ENCODE measurements at regions not wholly inside any gene's neighbourhood (a gene's known extent, or its start where the extent isn't known, plus 50 kb on each side); places are given as distances from the start of the nearest gene placed in this dataset.

GRCh38 chr4:115781528-115782146, 668.2 kb upstream of the NDST4 start:
- no peaks in the 10 kb centered on the region for H3K4me1 ChIP-seq (ENCODE audit: control insufficient read depth, insufficient read depth, low read length, unreplicated experiment)
- no peaks in the 10 kb centered on the region for H3K27me3 ChIP-seq (ENCODE audit: insufficient read depth, low read length)
- H3K27ac ChIP-seq (ENCODE audit: low read depth, low read length) = no peak overlapping the region
- H2AFZ ChIP-seq (ENCODE audit: low read length, unreplicated experiment) = no peak overlapping the region
- no peaks in the 10 kb centered on the region for H3K79me2 ChIP-seq (ENCODE audit: control insufficient read depth, insufficient read depth, low read length, unreplicated experiment)
- H3K4me3 ChIP-seq (ENCODE audit: low read depth, low read length) = no peak overlapping the region
- no peaks in the 10 kb centered on the region for H3K36me3 ChIP-seq (ENCODE audit: insufficient read depth, low read length)

GRCh38 chr4:115780835-115781234, 667.4 kb upstream of the NDST4 start:
- Histone ChIP-seq H3K27ac (ENCODE audit: low read depth, low read length) (no peak overlapping the region), H3K4me1 (ENCODE audit: control insufficient read depth, insufficient read depth, low read length, unreplicated experiment) (no peaks in the 10 kb centered on the region), H3K4me3 (ENCODE audit: low read depth, low read length) (no peak overlapping the region)

GRCh38 chr4:115780268-115780667, 666.8 kb upstream of the NDST4 start:
- H3K4me1 ChIP-seq (ENCODE audit: control insufficient read depth, insufficient read depth, low read length, unreplicated experiment) = no peaks in the 10 kb centered on the region
- no peak overlapping the region for H3K4me3 ChIP-seq (ENCODE audit: low read depth, low read length)
- no peaks in the 10 kb centered on the region for H3K36me3 ChIP-seq (ENCODE audit: insufficient read depth, low read length)
- no peaks in the 10 kb centered on the region for H3K27me3 ChIP-seq (ENCODE audit: insufficient read depth, low read length)
- H3K79me2 ChIP-seq (ENCODE audit: control insufficient read depth, insufficient read depth, low read length, unreplicated experiment) = no peaks in the 10 kb centered on the region
- no peak overlapping the region for H2AFZ ChIP-seq (ENCODE audit: low read length, unreplicated experiment)
- no peak overlapping the region for H3K27ac ChIP-seq (ENCODE audit: low read depth, low read length)

More at GRCh38 chr4:115780835-115781234, 667.4 kb upstream of the NDST4 start:
- no peaks in the 10 kb centered on the region for H3K27me3 ChIP-seq (ENCODE audit: insufficient read depth, low read length)
- no peaks in the 10 kb centered on the region for H3K79me2 ChIP-seq (ENCODE audit: control insufficient read depth, insufficient read depth, low read length, unreplicated experiment)
- no peak overlapping the region for H2AFZ ChIP-seq (ENCODE audit: low read length, unreplicated experiment)
- no peaks in the 10 kb centered on the region for H3K36me3 ChIP-seq (ENCODE audit: insufficient read depth, low read length)

DNA sequence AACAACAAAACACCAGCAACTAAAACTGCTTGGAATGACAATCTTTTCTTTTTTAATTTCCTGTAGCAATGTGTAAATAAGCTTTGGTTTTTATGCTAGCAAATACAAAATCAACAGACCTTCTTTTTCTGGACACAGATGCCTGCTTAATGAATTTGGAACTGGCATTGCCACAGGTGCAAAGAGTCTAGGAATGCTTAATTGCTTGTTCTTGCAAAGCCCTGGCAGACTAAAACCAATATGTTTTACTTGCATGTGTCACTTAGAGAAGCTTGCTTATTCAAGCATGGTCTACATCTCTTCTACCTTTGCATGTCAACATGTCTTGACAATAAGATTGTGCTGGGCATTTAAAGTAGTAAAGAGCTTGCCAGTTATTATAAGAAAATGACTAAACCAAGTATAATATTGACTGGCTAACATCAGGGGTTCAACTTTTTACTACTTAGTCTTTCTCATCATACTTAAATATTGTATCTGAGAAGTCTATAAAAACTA, 656.7 kb upstream of the NDST4 start:
- H3K79me2 ChIP-seq (ENCODE audit: control insufficient read depth, insufficient read depth, low read length, unreplicated experiment) = no peaks in the 10 kb centered on the region
- no peak overlapping the region for H2AFZ ChIP-seq (ENCODE audit: low read length, unreplicated experiment)
- no peaks in the 10 kb centered on the region for H3K27me3 ChIP-seq (ENCODE audit: insufficient read depth, low read length)
- H3K27ac ChIP-seq (ENCODE audit: low read depth, low read length) = no peak overlapping the region
- H3K36me3 ChIP-seq (ENCODE audit: insufficient read depth, low read length) = no peaks in the 10 kb centered on the region
- H3K4me1 ChIP-seq (ENCODE audit: control insufficient read depth, insufficient read depth, low read length, unreplicated experiment) = no peaks in the 10 kb centered on the region
- no peak overlapping the region for H3K4me3 ChIP-seq (ENCODE audit: low read depth, low read length)

- Histone ChIP-seq H3K27ac (ENCODE audit: low read depth, low read length) (no peak overlapping the region), H3K4me3 (ENCODE audit: low read depth, low read length) (no peak overlapping the region), H3K36me3 (ENCODE audit: insufficient read depth, low read length) (no peaks in the 10 kb centered on the region), H2AFZ (ENCODE audit: low read length, unreplicated experiment) (no peak overlapping the region), H3K79me2 (ENCODE audit: control insufficient read depth, insufficient read depth, low read length, unreplicated experiment) (no peaks in the 10 kb centered on the region), H3K27me3 (ENCODE audit: insufficient read depth, low read length) (no peaks in the 10 kb centered on the region), H3K4me1 (ENCODE audit: control insufficient read depth, insufficient read depth, low read length, unreplicated experiment) (no peaks in the 10 kb centered on the region)
These were observed 656.0 kb upstream of the NDST4 start for GRCh38 chr4:115769396-115769795.

GRCh38 chr4:115763051-115763450, 649.6 kb upstream of the NDST4 start:
- Histone ChIP-seq H3K36me3 (ENCODE audit: insufficient read depth, low read length) (no peaks in the 10 kb centered on the region), H2AFZ (ENCODE audit: low read length, unreplicated experiment) (no peak overlapping the region), H3K4me1 (ENCODE audit: control insufficient read depth, insufficient read depth, low read length, unreplicated experiment) (no peaks in the 10 kb centered on the region), H3K27ac (ENCODE audit: low read depth, low read length) (no peak overlapping the region), H3K27me3 (ENCODE audit: insufficient read depth, low read length) (no peaks in the 10 kb centered on the region), H3K79me2 (ENCODE audit: control insufficient read depth, insufficient read depth, low read length, unreplicated experiment) (no peaks in the 10 kb centered on the region), H3K4me3 (ENCODE audit: low read depth, low read length) (no peak overlapping the region)

- Histone ChIP-seq H3K79me2 (ENCODE audit: control insufficient read depth, insufficient read depth, low read length, unreplicated experiment) (no peaks in the 10 kb centered on the region), H3K27ac (ENCODE audit: low read depth, low read length) (no peak overlapping the region), H2AFZ (ENCODE audit: low read length, unreplicated experiment) (no peak overlapping the region), H3K27me3 (ENCODE audit: insufficient read depth, low read length) (no peaks in the 10 kb centered on the region), H3K4me1 (ENCODE audit: control insufficient read depth, insufficient read depth, low read length, unreplicated experiment) (no peaks in the 10 kb centered on the region), H3K4me3 (ENCODE audit: low read depth, low read length) (no peak overlapping the region), H3K36me3 (ENCODE audit: insufficient read depth, low read length) (no peaks in the 10 kb centered on the region)
These were observed 645.8 kb upstream of the NDST4 start for GRCh38 chr4:115759231-115759630.

GRCh38 chr4:115749404-115749803, 636.0 kb upstream of the NDST4 start:
- Histone ChIP-seq H3K4me3 (ENCODE audit: low read depth, low read length) (no peak overlapping the region), H3K79me2 (ENCODE audit: control insufficient read depth, insufficient read depth, low read length, unreplicated experiment) (no peaks in the 10 kb centered on the region), H2AFZ (ENCODE audit: low read length, unreplicated experiment) (no peak overlapping the region), H3K27ac (ENCODE audit: low read depth, low read length) (no peak overlapping the region), H3K36me3 (ENCODE audit: insufficient read depth, low read length) (no peaks in the 10 kb centered on the region), H3K27me3 (ENCODE audit: insufficient read depth, low read length) (no peaks in the 10 kb centered on the region), H3K4me1 (ENCODE audit: control insufficient read depth, insufficient read depth, low read length, unreplicated experiment) (no peaks in the 10 kb centered on the region)

DNA sequence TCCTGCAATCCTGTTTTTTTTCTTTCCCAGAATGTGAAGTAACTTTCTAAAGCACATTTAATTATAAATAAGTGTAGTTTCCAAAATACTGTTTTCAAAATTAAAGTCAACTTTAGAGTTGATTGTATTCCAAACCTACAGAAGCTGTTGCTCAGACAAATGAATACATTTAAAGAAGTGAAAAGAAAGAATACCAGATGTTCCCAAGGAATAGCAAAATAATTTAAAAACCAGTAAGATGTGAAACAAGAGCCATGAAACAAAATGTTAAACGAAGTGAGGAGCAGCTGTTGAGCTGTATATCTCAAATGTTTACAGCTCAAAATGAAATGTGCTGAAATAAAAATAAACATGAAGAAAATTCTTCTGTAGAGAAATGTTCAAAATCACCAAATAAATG, 627.4 kb upstream of the NDST4 start:
- no peak overlapping the region for H3K4me3 ChIP-seq (ENCODE audit: low read depth, low read length)
- H3K36me3 ChIP-seq (ENCODE audit: insufficient read depth, low read length) = no peaks in the 10 kb centered on the region
- H3K4me1 ChIP-seq (ENCODE audit: control insufficient read depth, insufficient read depth, low read length, unreplicated experiment) = no peaks in the 10 kb centered on the region
- no peak overlapping the region for H2AFZ ChIP-seq (ENCODE audit: low read length, unreplicated experiment)
- no peaks in the 10 kb centered on the region for H3K79me2 ChIP-seq (ENCODE audit: control insufficient read depth, insufficient read depth, low read length, unreplicated experiment)
- no peaks in the 10 kb centered on the region for H3K27me3 ChIP-seq (ENCODE audit: insufficient read depth, low read length)
- no peak overlapping the region for H3K27ac ChIP-seq (ENCODE audit: low read depth, low read length)

GRCh38 chr4:115729739-115730266, 616.4 kb upstream of the NDST4 start:
- H3K4me3 ChIP-seq (ENCODE audit: low read depth, low read length) = no peak overlapping the region
- H3K36me3 ChIP-seq (ENCODE audit: insufficient read depth, low read length) = no peaks in the 10 kb centered on the region
- no peaks in the 10 kb centered on the region for H3K4me1 ChIP-seq (ENCODE audit: control insufficient read depth, insufficient read depth, low read length, unreplicated experiment)
- no peak overlapping the region for H3K27ac ChIP-seq (ENCODE audit: low read depth, low read length)
- H2AFZ ChIP-seq (ENCODE audit: low read length, unreplicated experiment) = no peak overlapping the region
- H3K27me3 ChIP-seq (ENCODE audit: insufficient read depth, low read length) = no peaks in the 10 kb centered on the region
- no peaks in the 10 kb centered on the region for H3K79me2 ChIP-seq (ENCODE audit: control insufficient read depth, insufficient read depth, low read length, unreplicated experiment)

DNA sequence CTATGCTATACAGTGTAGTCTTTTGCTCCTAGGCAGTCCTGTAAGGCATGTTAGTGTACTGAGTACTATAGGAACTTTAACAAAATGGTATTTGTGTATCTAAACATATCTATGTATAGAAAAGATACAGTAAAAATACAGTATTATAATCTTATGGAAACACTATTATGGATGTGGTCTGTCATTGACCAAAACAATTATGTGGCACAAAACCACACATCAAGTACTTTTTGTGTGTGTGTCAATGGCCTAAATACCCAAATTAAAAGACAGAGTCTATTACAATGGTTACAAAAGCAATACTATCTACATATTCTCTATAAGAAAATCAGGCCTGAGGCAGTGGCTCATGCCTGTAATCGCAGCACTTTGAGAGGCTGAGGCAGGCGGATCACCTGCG, 610.2 kb upstream of the NDST4 start:
- no peaks in the 10 kb centered on the region for H3K79me2 ChIP-seq (ENCODE audit: control insufficient read depth, insufficient read depth, low read length, unreplicated experiment)
- no peak overlapping the region for H3K27ac ChIP-seq (ENCODE audit: low read depth, low read length)
- H3K4me1 ChIP-seq (ENCODE audit: control insufficient read depth, insufficient read depth, low read length, unreplicated experiment) = no peaks in the 10 kb centered on the region
- no peak overlapping the region for H3K4me3 ChIP-seq (ENCODE audit: low read depth, low read length)
- H3K36me3 ChIP-seq (ENCODE audit: insufficient read depth, low read length) = no peaks in the 10 kb centered on the region
- H3K27me3 ChIP-seq (ENCODE audit: insufficient read depth, low read length) = no peaks in the 10 kb centered on the region
- no peak overlapping the region for H2AFZ ChIP-seq (ENCODE audit: low read length, unreplicated experiment)

Data from ACC112 (cell line).